ENCODE measurements at regions not wholly inside any gene's neighbourhood (a gene's known extent, or its start where the extent isn't known, plus 50 kb on each side); places are given as distances from the start of the nearest gene placed in this dataset.
"Not testable (repeated sequence)": the region's sequence is repeated elsewhere in the genome, so short reads cannot be mapped to it uniquely, and the experiment has no call there.

DNA sequence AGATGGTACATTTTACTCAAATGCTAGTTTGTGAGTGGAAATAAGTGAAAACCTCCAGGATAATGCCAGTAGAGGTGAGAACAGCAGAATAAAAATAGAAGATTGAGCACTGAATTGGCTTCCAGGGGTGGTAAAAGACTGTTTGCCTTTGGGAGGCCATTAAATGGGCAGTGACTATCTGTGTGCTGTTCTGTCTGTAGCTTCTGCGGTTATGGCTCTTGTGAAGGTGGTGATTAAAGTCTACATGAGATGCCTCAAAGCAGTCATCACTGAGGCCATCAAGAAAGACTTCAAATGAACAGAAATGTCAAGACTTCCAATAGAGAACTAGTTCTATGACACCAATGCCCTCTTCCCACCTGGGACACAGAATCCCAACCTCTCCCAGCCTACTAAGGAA is 108.8 kb downstream of the EFHB start:
- no peaks in the 10 kb centered on the region for H3K36me3 ChIP-seq (ENCODE audit: control insufficient read depth, insufficient read depth, low read length)
- TF ChIP-seq, protein P1, sequence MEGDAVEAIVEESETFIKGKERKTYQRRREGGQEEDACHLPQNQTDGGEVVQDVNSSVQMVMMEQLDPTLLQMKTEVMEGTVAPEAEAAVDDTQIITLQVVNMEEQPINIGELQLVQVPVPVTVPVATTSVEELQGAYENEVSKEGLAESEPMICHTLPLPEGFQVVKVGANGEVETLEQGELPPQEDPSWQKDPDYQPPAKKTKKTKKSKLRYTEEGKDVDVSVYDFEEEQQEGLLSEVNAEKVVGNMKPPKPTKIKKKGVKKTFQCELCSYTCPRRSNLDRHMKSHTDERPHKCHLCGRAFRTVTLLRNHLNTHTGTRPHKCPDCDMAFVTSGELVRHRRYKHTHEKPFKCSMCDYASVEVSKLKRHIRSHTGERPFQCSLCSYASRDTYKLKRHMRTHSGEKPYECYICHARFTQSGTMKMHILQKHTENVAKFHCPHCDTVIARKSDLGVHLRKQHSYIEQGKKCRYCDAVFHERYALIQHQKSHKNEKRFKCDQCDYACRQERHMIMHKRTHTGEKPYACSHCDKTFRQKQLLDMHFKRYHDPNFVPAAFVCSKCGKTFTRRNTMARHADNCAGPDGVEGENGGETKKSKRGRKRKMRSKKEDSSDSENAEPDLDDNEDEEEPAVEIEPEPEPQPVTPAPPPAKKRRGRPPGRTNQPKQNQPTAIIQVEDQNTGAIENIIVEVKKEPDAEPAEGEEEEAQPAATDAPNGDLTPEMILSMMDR (IDR thresholded peaks at IDR 0.05; ENCODE audit: insufficient read depth, low read length, poor library complexity, severe bottlenecking) = no peak
- H3K4me3 ChIP-seq (ENCODE audit: low read depth, low read length) = no peak overlapping the region
- no peak for DNase-seq (ENCODE audit: low read depth)
- H3K27me3 ChIP-seq (ENCODE audit: control insufficient read depth, insufficient read depth, low read length) = no peaks in the 10 kb centered on the region

DNA sequence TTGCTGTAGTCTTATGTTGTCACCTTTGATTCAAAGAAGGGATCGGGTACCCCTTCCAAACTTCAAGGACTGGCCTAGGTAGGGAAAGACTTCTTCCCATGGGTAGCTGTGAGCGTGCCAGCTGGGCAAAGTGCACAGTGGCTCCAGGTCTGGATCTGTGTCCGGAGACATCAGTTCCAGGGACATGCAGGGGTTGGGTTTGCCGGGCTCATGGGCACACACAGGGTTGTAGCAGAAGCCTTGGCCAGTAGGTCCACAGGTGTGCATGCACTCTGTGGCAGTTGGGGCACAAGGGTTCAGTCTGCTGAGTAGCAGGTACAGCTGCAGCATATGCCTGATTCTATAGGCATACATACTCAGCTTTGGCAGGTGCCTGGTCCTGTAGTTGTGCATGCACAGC is 111.2 kb downstream of the EFHB start:
- Histone ChIP-seq H3K36me3 (ENCODE audit: control insufficient read depth, insufficient read depth, low read length) (no peaks in the 10 kb centered on the region), H3K4me3 (ENCODE audit: low read depth, low read length) (no peak overlapping the region), H3K27me3 (ENCODE audit: control insufficient read depth, insufficient read depth, low read length) (no peaks in the 10 kb centered on the region)
- DNase-seq (ENCODE audit: low read depth) = no peak
- TF ChIP-seq, protein P1 (IDR thresholded peaks at IDR 0.05; ENCODE audit: insufficient read depth, low read length, poor library complexity, severe bottlenecking) = no peak

DNA sequence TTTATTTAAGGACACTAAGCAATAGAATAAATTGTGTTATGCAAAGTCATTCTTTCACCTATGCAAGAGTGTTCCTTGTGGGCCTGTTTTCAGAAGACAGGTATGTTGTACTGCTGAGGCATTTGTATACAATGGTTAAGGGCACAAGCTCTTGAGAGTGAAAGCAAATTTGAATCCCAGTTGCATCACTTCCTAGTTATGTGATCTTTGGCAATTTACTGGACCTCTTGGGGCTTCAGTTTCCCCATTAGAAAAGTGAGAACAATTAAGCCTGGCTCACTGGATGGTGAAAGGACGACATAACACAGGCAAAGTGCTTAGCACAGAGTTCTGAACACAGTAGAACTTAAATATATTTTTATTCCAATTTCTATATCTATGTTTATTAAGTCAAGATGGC is 117.4 kb downstream of the EFHB start:
- TF ChIP-seq, protein P1 (IDR thresholded peaks at IDR 0.05; ENCODE audit: insufficient read depth, low read length, poor library complexity, severe bottlenecking) = no peak
- H3K36me3 ChIP-seq (ENCODE audit: control insufficient read depth, insufficient read depth, low read length) = no peaks in the 10 kb centered on the region
- no peak overlapping the region for H3K4me3 ChIP-seq (ENCODE audit: low read depth, low read length)
- no peaks in the 10 kb centered on the region for H3K27me3 ChIP-seq (ENCODE audit: control insufficient read depth, insufficient read depth, low read length)
- DNase-seq (ENCODE audit: low read depth) = no peak

DNA sequence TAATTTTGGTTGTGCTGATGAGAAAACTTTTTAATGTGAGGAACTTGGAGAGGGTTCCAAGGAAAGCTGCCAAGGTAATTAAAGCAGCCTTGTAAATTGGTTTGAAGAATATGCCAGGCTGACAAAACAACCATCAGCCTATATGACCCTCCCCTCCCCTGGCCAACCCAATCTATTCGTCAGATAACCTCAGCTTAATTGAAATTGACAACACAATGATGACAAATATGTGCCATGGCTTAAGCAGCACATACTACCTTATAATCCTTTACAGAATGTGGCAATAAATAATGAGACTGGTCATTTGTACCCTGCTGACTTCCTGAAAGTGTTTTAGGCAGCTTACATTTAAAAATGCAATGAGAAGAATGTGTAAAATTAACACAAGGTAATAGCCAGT is 118.2 kb downstream of the EFHB start:
- no peaks in the 10 kb centered on the region for H3K27me3 ChIP-seq (ENCODE audit: control insufficient read depth, insufficient read depth, low read length)
- no peak overlapping the region for H3K4me3 ChIP-seq (ENCODE audit: low read depth, low read length)
- TF ChIP-seq, protein P1 (IDR thresholded peaks at IDR 0.05; ENCODE audit: insufficient read depth, low read length, poor library complexity, severe bottlenecking) = no peak
- no peak for DNase-seq (ENCODE audit: low read depth)
- no peaks in the 10 kb centered on the region for H3K36me3 ChIP-seq (ENCODE audit: control insufficient read depth, insufficient read depth, low read length)

DNA sequence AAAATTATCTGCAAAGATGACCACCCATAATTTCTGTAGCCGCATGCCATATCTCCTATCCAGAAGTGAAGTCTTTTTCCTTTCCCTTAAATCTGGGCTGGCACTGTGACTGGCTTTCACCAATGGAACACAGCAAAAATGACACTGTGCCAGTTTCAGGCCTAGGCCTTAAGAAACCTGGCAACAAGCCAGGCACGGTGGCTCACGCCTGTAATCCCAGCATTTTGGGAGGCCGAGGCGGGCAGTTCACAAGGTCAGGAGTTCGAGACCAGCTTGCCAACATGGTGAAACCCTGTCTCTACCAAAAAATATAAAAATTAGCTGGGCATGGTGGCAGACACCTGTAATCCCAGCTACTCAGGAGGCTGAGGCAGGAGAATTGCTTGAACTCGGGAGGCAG is 120.3 kb downstream of the EFHB start:
- not testable (repeated sequence) for DNase-seq (ENCODE audit: low read depth); H3K4me3 ChIP-seq (ENCODE audit: low read depth, low read length); H3K36me3 ChIP-seq (ENCODE audit: control insufficient read depth, insufficient read depth, low read length); H3K27me3 ChIP-seq (ENCODE audit: control insufficient read depth, insufficient read depth, low read length)

DNA sequence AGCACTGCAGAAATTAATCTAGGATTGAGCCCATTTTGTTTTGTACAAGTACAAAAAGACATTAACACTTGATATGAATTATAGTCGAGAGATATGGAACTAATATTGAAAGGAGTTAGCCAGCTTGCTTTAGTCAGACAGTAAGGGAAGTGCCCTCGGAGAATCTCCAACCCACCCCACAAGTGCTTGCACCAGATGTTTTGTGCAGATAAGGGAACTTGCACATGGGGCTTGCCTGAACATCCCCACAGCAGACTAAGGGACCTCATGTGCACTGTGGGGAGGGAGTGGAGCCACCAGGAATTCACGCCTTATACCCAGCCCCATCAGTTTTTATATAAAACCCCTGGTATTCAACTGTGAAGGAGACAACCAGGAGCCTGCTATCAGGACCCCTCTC is 122.3 kb downstream of the EFHB start:
- no peaks in the 10 kb centered on the region for H3K36me3 ChIP-seq (ENCODE audit: control insufficient read depth, insufficient read depth, low read length)
- no peak for DNase-seq (ENCODE audit: low read depth)
- no peaks in the 10 kb centered on the region for H3K27me3 ChIP-seq (ENCODE audit: control insufficient read depth, insufficient read depth, low read length)
- TF ChIP-seq, protein P1 (IDR thresholded peaks at IDR 0.05; ENCODE audit: insufficient read depth, low read length, poor library complexity, severe bottlenecking) = no peak
- no peak overlapping the region for H3K4me3 ChIP-seq (ENCODE audit: low read depth, low read length)

Measured in kidney epithelial cell (primary cell).